HEK293T (cell line): ENCODE measurements at regions not wholly inside any gene's neighbourhood (a gene's known extent, or its start where the extent isn't known, plus 50 kb on each side); places are given as distances from the start of the nearest gene placed in this dataset.

ENCODE experiments used
- ARNT ChIP-seq: fragments of 450-650 bp; IDR thresholded peaks from 2 replicates; pipeline ENCODE4 v1.6.1; 2017; ENCODE audit warnings: mild to moderate bottlenecking
- BHLHE40 ChIP-seq: fragments of 450-650 bp; IDR thresholded peaks from 2 replicates; pipeline ENCODE4 v1.6.1; 2016; ENCODE audit warnings: mild to moderate bottlenecking, moderate library complexity, borderline replicate concordance
- CTBP1 ChIP-seq: fragments of 450-650 bp; IDR thresholded peaks from 2 replicates; pipeline ENCODE4 v1.6.1; 2016; ENCODE audit warnings: borderline replicate concordance
- ELF4 ChIP-seq: fragments of 450-650 bp; IDR thresholded peaks from 2 replicates; pipeline ENCODE4 v1.6.1; 2017; ENCODE audit warnings: antibody characterized with exemption
- FOXA1 ChIP-seq: fragments of 450-650 bp; IDR thresholded peaks from 2 replicates; pipeline ENCODE4 v1.6.1; 2016; ENCODE audit warnings: mild to moderate bottlenecking
- FOXK2 ChIP-seq: fragments of 450-650 bp; IDR thresholded peaks from 2 replicates; pipeline ENCODE4 v1.6.1; 2016; ENCODE audit warnings: mild to moderate bottlenecking
- FOXM1 ChIP-seq: fragments of 450-650 bp; IDR thresholded peaks from 2 replicates; pipeline ENCODE4 v1.6.1; 2017; ENCODE audit warnings: mild to moderate bottlenecking, borderline replicate concordance
- HDGF ChIP-seq: fragments of 450-650 bp; IDR thresholded peaks from 2 replicates; pipeline ENCODE4 v1.6.1; 2017; ENCODE audit warnings: antibody characterized with exemption, borderline replicate concordance
- PKNOX1 ChIP-seq: fragments of 450-650 bp; IDR thresholded peaks from 2 replicates; pipeline ENCODE4 v1.6.1; 2016
- SP1 ChIP-seq: fragments of 450-650 bp; IDR thresholded peaks from 2 replicates; pipeline ENCODE4 v1.6.1; 2017
- SUZ12 ChIP-seq: fragments of 450-650 bp; IDR thresholded peaks from 2 replicates; pipeline ENCODE4 v1.6.1; 2016; ENCODE audit warnings: mild to moderate bottlenecking
- TARDBP ChIP-seq: fragments of 450-650 bp; IDR thresholded peaks from 2 replicates; pipeline ENCODE4 v1.6.1; 2016

- TF ChIP-seq SP1 = no peak
- no peak for TF ChIP-seq FOXA1
- TF ChIP-seq SUZ12 = no peak
- TF ChIP-seq BHLHE40 = no peak
- TF ChIP-seq HDGF = no peak
- TF ChIP-seq ELF4 = no peak
- TF ChIP-seq TARDBP = no peak
- TF ChIP-seq ARNT = no peak
- TF ChIP-seq PKNOX1 = no peak
- no peak for TF ChIP-seq CTBP1
- no peak for TF ChIP-seq FOXM1
- no peak for TF ChIP-seq FOXK2
Observed at GRCh38 chr10:57031346-57031745, 670.3 kb upstream of the ZWINT start.
